ENCODE measurements at regions not wholly inside any gene's neighbourhood (a gene's known extent, or its start where the extent isn't known, plus 50 kb on each side); places are given as distances from the start of the nearest gene placed in this dataset.

DNA sequence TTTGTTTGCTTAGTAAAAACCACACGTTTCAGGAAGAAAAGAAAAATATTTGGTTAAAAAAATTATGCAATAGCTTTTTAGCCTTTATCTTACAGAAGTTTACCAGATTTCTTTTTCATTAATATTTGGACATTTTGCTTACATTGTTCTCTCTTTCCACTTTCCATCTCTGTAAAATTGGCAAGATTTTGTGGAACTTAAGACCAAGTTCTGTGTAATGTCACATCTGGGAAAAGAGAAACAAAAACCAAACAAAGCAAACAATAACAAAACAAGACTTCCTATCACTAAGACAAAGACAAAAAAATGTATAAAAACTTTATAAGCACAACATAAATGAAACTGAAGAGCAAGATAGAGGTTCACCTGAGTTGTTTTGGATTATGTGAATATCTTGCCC is 1392.1 kb upstream of the CELF4 start:
- TF ChIP-seq, protein P1, sequence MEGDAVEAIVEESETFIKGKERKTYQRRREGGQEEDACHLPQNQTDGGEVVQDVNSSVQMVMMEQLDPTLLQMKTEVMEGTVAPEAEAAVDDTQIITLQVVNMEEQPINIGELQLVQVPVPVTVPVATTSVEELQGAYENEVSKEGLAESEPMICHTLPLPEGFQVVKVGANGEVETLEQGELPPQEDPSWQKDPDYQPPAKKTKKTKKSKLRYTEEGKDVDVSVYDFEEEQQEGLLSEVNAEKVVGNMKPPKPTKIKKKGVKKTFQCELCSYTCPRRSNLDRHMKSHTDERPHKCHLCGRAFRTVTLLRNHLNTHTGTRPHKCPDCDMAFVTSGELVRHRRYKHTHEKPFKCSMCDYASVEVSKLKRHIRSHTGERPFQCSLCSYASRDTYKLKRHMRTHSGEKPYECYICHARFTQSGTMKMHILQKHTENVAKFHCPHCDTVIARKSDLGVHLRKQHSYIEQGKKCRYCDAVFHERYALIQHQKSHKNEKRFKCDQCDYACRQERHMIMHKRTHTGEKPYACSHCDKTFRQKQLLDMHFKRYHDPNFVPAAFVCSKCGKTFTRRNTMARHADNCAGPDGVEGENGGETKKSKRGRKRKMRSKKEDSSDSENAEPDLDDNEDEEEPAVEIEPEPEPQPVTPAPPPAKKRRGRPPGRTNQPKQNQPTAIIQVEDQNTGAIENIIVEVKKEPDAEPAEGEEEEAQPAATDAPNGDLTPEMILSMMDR (conservative IDR thresholded peaks at IDR 0.05; ENCODE audit: low read length) = no peak
- no peak for TF ChIP-seq EZH2phosphoT487 (IDR thresholded peaks at IDR 0.05; ENCODE audit: borderline replicate concordance, low read depth, low read length)
- Histone ChIP-seq H3K4me1 (ENCODE audit: insufficient read depth, low read length, poor library complexity, severe bottlenecking) (no peaks in the 10 kb centered on the region), H3K4me3 (ENCODE audit: low read depth, low read length, poor library complexity, severe bottlenecking) (no peak overlapping the region), H3K27ac (ENCODE audit: low read depth, low read length, poor library complexity, severe bottlenecking) (no peak overlapping the region), H4K20me1 (ENCODE audit: insufficient read depth, low read length) (no peaks in the 10 kb centered on the region), H3K9me3 (ENCODE audit: low read length) (no peaks in the 10 kb centered on the region), H2AFZ (ENCODE audit: low read length) (no peak overlapping the region), H3K36me3 (ENCODE audit: insufficient read depth, low read length) (no peaks in the 10 kb centered on the region), H3K9me2 (ENCODE audit: insufficient read depth, low read length) (no peaks in the 10 kb centered on the region), H3K4me2 (ENCODE audit: low read length) (no peak overlapping the region), H3K79me2 (ENCODE audit: insufficient read depth, low read depth, low read length) (no peaks in the 10 kb centered on the region)
- DNase-seq (ENCODE audit: low spot score) = no peak
- CTCF ChIA-PET (ENCODE audit: unreplicated experiment) = no interaction called here
- BruUV-seq (replicated peaks) = no TSS peak
- intact Hi-C loops (cut with micrococcal nuclease; ENCODE audit: unreplicated experiment) = no loop called here
- POLR2A ChIA-PET = interaction anchor here (0.6 kb wide), 1 partner anchor 511 kb away, joined by 4 read pairs; no protein-coding TSS in a partner anchor

DNA sequence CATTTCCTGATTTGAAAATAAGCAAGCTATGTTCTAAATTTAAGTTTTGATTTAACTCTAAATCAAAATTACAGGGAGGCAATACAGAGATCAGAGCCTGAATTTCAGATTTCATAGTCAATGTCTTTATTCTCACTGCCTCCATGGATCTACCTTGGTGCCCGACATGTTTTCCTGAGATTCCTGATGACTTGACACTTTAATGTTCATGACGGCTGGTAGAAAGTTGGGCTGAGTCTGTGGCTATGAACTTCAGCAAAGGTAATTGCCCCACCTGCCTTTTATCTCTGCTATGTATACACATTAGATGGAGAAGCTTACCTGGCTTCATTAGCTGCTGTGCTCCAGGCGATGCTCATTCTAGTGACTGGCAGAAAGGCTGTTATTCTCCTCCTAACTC is 1390.5 kb upstream of the CELF4 start:
- BruUV-seq (replicated peaks) = no TSS peak
- H3K36me3 ChIP-seq (ENCODE audit: insufficient read depth, low read length) = no peaks in the 10 kb centered on the region
- H3K27ac ChIP-seq (ENCODE audit: low read depth, low read length, poor library complexity, severe bottlenecking) = no peak overlapping the region
- TF ChIP-seq EZH2phosphoT487 (IDR thresholded peaks at IDR 0.05; ENCODE audit: borderline replicate concordance, low read depth, low read length) = no peak
- TF ChIP-seq, protein P1 (conservative IDR thresholded peaks at IDR 0.05; ENCODE audit: low read length) = no peak
- ChIA-PET POLR2A (no interaction called here), CTCF (ENCODE audit: unreplicated experiment) (no interaction called here)
- H3K9me3 ChIP-seq (ENCODE audit: low read length) = no peaks in the 10 kb centered on the region
- intact Hi-C loops (cut with micrococcal nuclease; ENCODE audit: unreplicated experiment) = no loop called here
- H2AFZ ChIP-seq (ENCODE audit: low read length) = no peak overlapping the region
- H3K4me1 ChIP-seq (ENCODE audit: insufficient read depth, low read length, poor library complexity, severe bottlenecking) = no peaks in the 10 kb centered on the region
- DNase-seq (ENCODE audit: low spot score) = no peak
- no peak overlapping the region for H3K4me3 ChIP-seq (ENCODE audit: low read depth, low read length, poor library complexity, severe bottlenecking)
- no peak overlapping the region for H3K4me2 ChIP-seq (ENCODE audit: low read length)
- H4K20me1 ChIP-seq (ENCODE audit: insufficient read depth, low read length) = no peaks in the 10 kb centered on the region
- H3K79me2 ChIP-seq (ENCODE audit: insufficient read depth, low read depth, low read length) = no peaks in the 10 kb centered on the region
- no peaks in the 10 kb centered on the region for H3K9me2 ChIP-seq (ENCODE audit: insufficient read depth, low read length)

DNA sequence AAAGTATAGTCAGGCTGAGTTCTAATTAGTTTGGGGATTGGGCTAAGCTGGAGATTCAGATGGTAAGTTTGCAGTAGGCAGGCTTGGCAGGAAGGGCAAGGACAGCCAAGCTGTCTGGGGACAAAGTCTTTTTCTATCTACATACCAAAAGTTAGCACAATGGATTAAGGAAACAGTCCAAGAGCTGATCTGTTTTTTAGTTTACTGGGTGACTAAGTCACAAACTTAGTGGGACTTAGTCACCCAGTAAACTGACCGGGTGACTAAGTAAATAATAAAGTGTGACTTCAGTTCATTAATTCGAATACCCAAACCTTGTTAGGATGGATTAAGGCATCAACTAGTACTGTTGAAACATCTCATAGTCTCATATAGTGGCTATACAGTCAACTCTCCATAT is 1386.0 kb upstream of the CELF4 start:
- POLR2A ChIA-PET = no interaction called here
- no peak for TF ChIP-seq EZH2phosphoT487 (IDR thresholded peaks at IDR 0.05; ENCODE audit: borderline replicate concordance, low read depth, low read length)
- TF ChIP-seq, protein P1 (conservative IDR thresholded peaks at IDR 0.05; ENCODE audit: low read length) = no peak
- Histone ChIP-seq H3K27ac (ENCODE audit: low read depth, low read length, poor library complexity, severe bottlenecking) (no peak overlapping the region), H4K20me1 (ENCODE audit: insufficient read depth, low read length) (no peaks in the 10 kb centered on the region), H3K36me3 (ENCODE audit: insufficient read depth, low read length) (no peaks in the 10 kb centered on the region), H3K9me3 (ENCODE audit: low read length) (no peaks in the 10 kb centered on the region), H3K79me2 (ENCODE audit: insufficient read depth, low read depth, low read length) (no peaks in the 10 kb centered on the region), H3K4me2 (ENCODE audit: low read length) (no peak overlapping the region), H3K4me1 (ENCODE audit: insufficient read depth, low read length, poor library complexity, severe bottlenecking) (no peaks in the 10 kb centered on the region), H3K4me3 (ENCODE audit: low read depth, low read length, poor library complexity, severe bottlenecking) (no peak overlapping the region), H3K9me2 (ENCODE audit: insufficient read depth, low read length) (no peaks in the 10 kb centered on the region), H2AFZ (ENCODE audit: low read length) (no peak overlapping the region)
- BruUV-seq (replicated peaks) = no TSS peak
- DNase-seq (ENCODE audit: low spot score) = no peak
- CTCF ChIA-PET (ENCODE audit: unreplicated experiment) = no interaction called here
- intact Hi-C loops (cut with micrococcal nuclease; ENCODE audit: unreplicated experiment) = no loop called here
